ENCODE measurements at regions not wholly inside any gene's neighbourhood (a gene's known extent, or its start where the extent isn't known, plus 50 kb on each side); places are given as distances from the start of the nearest gene placed in this dataset.

DNA sequence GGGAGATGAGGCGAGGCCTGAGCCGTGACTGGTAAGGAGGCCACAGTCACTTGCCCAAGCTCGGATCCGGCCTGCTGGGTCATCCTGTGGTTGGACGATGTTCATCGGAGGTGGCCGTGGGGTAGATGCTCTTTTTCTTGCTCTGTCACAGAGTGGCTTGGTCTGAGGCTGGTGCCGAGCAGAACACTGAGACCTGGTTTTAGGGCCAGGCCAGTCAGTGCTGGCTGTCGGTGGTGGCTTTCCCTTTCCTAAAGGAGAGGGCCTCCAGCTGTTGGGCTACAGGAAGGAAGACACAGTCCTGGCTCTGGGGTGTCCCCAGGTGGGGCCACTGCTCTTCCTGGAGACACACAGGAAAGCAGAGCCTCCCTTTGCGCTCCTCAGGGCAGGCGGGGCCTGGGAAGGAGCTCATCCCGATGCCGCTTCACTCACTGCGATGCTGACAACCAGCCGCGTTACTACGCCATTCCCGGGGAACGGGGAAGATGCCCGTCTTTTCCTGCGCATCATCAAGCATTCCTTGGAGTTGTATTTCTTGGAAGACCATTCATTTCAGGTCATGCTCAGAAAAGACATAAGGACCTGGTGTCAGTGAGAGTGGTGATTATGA lies 254.8 kb upstream of the IRX4 start:
- DNase-seq, result no peak

DNA sequence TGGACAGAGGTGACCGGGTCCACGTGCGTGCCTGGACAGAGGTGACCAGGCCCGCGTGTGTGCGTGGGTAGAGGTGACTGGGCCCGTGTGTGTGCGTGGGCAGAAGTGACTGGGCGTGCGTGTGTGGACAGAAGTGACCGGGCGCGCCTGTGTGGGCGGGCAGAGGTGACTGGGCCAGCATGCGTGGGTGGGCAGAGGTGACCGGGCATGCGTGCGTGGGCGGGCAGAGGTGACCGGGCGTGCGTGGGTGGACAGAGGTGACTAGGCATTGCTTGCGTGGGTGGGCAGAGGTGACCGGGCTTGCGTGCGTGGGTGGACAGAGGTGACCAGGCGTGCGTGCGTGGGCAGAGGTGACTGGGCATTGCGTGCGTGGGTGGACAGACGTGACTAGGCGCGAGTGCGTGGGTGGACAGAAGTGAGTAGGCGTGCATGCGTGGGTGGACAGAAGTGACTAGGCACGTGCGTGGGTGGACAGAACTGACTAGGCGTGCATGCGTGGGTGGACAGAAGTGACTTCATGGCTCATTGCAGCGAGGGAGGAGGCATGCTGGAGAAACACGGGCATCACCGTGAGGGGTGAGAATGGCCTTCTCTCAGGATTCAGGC lies 254.1 kb upstream of the IRX4 start:
- no peak for DNase-seq

- no peak for DNase-seq
These were observed 253.1 kb upstream of the IRX4 start for GRCh38 chr5:2135833-2136232.

GRCh38 chr5:2135354-2135753 lies 252.6 kb upstream of the IRX4 start:
- DNase-seq, result no peak

GRCh38 chr5:2134543-2135292 lies 252.0 kb upstream of the IRX4 start:
- DNase-seq, result no peak

DNA sequence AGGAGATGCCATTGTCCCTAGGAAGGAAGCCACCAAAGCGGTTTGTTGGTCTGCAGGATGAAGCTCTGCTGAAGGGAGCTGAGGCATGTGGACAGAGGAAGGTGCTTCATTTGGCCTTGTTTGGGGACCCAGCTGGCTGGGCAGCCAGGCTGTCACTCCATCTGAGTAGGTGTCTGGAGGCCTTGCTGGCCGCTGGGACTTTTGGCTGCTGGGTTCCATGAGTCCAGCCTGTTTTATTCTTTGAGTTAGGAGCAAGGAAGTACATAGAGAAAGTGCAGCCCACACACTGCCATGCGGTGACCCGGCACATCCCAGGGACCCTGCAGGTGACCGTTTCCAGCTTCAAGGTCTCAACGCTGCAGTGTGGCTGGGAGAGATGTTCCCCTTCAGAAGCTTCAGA lies 251.2 kb upstream of the IRX4 start:
- no peak for DNase-seq

- no peak for DNase-seq
These were observed 250.4 kb upstream of the IRX4 start for GRCh38 chr5:2133080-2133479.

DNA sequence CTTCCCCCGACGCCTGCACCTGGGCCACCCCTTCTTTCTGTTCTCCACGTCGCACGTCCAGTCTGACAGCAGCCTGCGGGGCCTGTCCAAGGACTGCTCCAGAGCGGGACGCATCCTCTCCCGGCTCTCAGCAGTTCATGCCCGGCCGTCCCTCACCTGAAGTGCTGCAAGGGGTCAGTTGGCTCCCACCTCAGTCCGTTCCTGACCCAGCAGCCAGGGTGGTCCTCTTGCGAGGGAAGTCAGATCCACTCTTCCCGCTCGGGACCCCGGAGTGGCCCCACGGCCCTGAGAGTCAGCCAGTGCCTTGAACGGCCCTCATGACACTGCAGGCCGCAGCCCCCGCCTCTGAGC lies 249.7 kb upstream of the IRX4 start:
- no peak for DNase-seq

GRCh38 chr5:2131826-2132496 lies 249.2 kb upstream of the IRX4 start:
- no peak for DNase-seq

DNA sequence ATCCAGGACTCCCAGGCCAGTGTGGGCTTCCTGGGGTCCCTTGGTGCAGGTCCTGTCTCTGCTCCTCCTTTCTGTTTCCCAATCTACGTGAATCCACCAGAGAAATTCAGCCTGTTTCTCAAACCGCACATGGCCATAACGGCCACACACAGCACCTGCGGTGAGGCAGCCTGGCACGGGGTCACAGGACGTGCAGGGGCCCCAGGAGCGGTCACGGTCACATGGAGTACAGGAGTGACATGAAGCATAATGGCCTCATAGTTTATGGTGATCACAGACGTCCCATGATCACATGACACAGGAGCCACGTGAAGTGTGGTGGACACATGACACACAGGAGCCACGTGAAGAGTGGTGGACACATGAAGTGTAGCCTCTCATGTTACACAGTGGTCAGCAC lies 248.5 kb upstream of the IRX4 start:
- no peak for DNase-seq

DNA sequence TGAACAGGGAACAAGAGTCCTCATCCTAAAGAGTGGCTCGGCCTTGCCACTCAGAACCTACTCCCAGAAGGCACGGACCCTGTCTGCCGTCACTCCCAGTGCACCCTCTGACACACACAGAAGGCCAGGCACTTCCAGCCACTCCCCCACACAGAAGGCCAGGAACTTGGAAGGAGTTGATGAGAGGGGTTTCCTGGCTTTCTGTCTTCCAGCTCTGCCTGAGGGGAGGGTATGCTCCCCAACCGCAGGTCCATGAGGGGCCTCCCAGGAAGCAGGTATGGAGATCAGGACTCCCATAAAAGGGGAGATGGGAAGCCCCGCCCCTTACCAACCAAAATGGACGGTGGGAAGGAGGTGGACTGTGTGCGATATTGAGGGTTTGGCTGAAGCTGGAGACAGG lies 247.6 kb upstream of the IRX4 start:
- no peak for DNase-seq

- DNase-seq, result no peak
These were observed 247.0 kb upstream of the IRX4 start for GRCh38 chr5:2129568-2130272.

DNA sequence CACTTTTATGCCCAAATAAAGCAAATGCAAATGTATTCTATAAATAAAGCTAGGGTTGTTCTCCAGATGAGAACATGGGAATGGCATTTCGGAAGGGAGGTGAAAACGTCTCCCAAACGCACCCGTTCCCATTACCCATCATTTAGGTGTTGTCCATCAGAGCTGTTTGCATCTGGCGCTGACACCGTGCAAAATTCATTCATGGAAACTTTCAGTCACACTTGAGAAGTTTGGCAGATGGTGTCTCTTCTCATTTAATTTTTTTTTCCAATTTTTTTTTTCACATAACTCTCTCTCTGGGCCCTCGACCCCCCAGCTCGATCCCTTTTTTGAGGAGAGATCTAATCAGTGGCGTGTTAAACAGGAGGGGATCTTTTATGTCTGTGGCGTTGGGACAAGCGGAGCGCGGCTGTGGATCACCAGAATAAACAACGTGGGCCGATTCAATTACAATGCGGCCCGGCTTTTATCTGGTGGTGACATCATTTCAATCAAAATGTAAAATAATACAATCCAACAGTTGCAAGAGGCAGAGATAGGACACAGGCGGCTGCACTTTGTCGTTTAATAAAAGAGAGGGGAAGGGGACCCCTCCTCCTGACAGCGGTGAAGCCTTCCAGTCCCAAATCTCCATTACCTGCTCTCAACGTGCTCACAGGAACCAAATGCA lies 246.1 kb upstream of the IRX4 start:
- DNase-seq, result no peak

- no peak for DNase-seq
These were observed 243.8 kb upstream of the IRX4 start for GRCh38 chr5:2126512-2126911.

GRCh38 chr5:2125901-2126265 lies 243.2 kb upstream of the IRX4 start:
- DNase-seq, result no peak

GRCh38 chr5:2125171-2125900 lies 242.6 kb upstream of the IRX4 start:
- DNase-seq, result no peak

- DNase-seq, result no peak
These were observed 241.9 kb upstream of the IRX4 start for GRCh38 chr5:2124434-2125170.

- DNase-seq, result no peak
These were observed 241.1 kb upstream of the IRX4 start for GRCh38 chr5:2123874-2124273.

- no peak for DNase-seq
These were observed 237.6 kb upstream of the IRX4 start for GRCh38 chr5:2120361-2120760.

DNA sequence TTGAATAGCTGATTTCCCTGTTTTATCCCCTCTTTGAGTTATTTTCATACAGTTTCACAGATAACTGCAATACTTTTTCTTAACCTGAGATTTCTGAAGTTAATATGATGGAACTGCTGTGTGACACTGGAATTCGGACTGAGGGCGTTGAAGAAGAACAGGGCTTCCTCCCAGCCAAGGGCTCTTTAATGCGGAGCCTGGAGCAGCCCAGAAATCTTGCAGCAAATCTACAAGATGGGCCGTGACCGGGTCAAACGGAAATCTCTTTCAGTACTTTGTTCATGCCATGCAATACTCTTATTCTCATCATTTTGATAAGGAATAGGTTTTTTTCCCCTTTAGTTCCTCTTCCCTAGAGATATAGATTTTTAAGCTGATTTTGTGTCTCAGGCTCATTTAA lies 236.8 kb upstream of the IRX4 start:
- no peak for DNase-seq

- no peak for DNase-seq
These were observed 230.8 kb upstream of the IRX4 start for GRCh38 chr5:2113348-2114131.

Data from NCI-H1694 (cell line).